ENCODE measurements at regions not wholly inside any gene's neighbourhood (a gene's known extent, or its start where the extent isn't known, plus 50 kb on each side); places are given as distances from the start of the nearest gene placed in this dataset.

- TF ChIP-seq EZH2 (IDR thresholded peaks at IDR 0.05; ENCODE audit: low read length, missing control alignments): no peak
- TF ChIP-seq CTCF (conservative IDR thresholded peaks at IDR 0.05 in 1 of 2, IDR thresholded peaks at IDR 0.05 in 1 of 2; ENCODE audit: low read depth in 1 of 2, low read length in 2 of 2): no peak
These were observed 145.2 kb upstream of the MMADHC start for GRCh38 chr2:149732730-149733290.

All from fibroblast of lung (primary cell).